ENCODE measurements at regions not wholly inside any gene's neighbourhood (a gene's known extent, or its start where the extent isn't known, plus 50 kb on each side); places are given as distances from the start of the nearest gene placed in this dataset.

GRCh38 chr5:71892641-71893365 lies 173.7 kb downstream of the CARTPT start:
- Mint-ChIP-seq H3K4me3 (no peak overlapping the region), H3K27ac (no peak overlapping the region), H3K4me1 (no peaks in the 10 kb centered on the region), H3K36me3 (peaks cover 6% of the 10 kb centered on the region), H3K9me3 (peaks cover 2 to 8% of the 10 kb centered on the region in 2 donors), H3K27me3 (ENCODE audit: low read depth in 2 of 2) (peaks cover 14 to 17% of the 10 kb centered on the region in 2 donors)
- H3K9me3 ChIP-seq (ENCODE audit: control insufficient read depth, insufficient read depth, low read length): no peaks in the 10 kb centered on the region
- DNase-seq (no peak), ATAC-seq (no peak)
- no peaks in the 10 kb centered on the region for H3K4me1 ChIP-seq (ENCODE audit: control insufficient read depth, insufficient read depth, low read length)
- H3K27ac ChIP-seq (ENCODE audit: low read length): no peak overlapping the region
- no peaks in the 10 kb centered on the region for H3K27me3 ChIP-seq (ENCODE audit: control insufficient read depth, insufficient read depth, low read length)
- WGBS (ENCODE audit: insufficient coverage): 55% methylated on average over 3 of the region's 3 CpGs
- no peak overlapping the region for H3K4me3 ChIP-seq (ENCODE audit: low read length)
- no peaks in the 10 kb centered on the region for H3K36me3 ChIP-seq (ENCODE audit: control insufficient read depth, insufficient read depth, low read length)
- intact Hi-C loops (cut with micrococcal nuclease): no loop called here
- no peak for TF ChIP-seq CTCF (IDR thresholded peaks at IDR 0.05)

- TF ChIP-seq CTCF (IDR thresholded peaks at IDR 0.05): no peak
- no peaks in the 10 kb centered on the region for H3K9me3 ChIP-seq (ENCODE audit: control insufficient read depth, insufficient read depth, low read length)
- no peak overlapping the region for H3K4me3 Mint-ChIP-seq
- peaks cover under 1% of the 10 kb centered on the region for H3K36me3 Mint-ChIP-seq
- intact Hi-C loops (cut with micrococcal nuclease): no loop called here
- no peak for ATAC-seq
- no peaks in the 10 kb centered on the region for H3K4me1 Mint-ChIP-seq
- no peak overlapping the region for H3K27ac Mint-ChIP-seq
- no peak overlapping the region for H3K27ac ChIP-seq (ENCODE audit: low read length)
- no peak overlapping the region for H3K4me3 ChIP-seq (ENCODE audit: low read length)
- H3K27me3 ChIP-seq (ENCODE audit: control insufficient read depth, insufficient read depth, low read length): no peaks in the 10 kb centered on the region
- H3K36me3 ChIP-seq (ENCODE audit: control insufficient read depth, insufficient read depth, low read length): no peaks in the 10 kb centered on the region
- no peaks in the 10 kb centered on the region for H3K4me1 ChIP-seq (ENCODE audit: control insufficient read depth, insufficient read depth, low read length)
- no peak for DNase-seq
- WGBS (ENCODE audit: insufficient coverage): 91% methylated on average over 3 of the region's 3 CpGs
- H3K27me3 Mint-ChIP-seq (ENCODE audit: low read depth in 2 of 2): peaks cover 14 to 17% of the 10 kb centered on the region in 2 donors
- H3K9me3 Mint-ChIP-seq: peaks cover under 1 to 5% of the 10 kb centered on the region in 2 donors
These were observed 174.4 kb downstream of the CARTPT start for GRCh38 chr5:71893451-71893850.

GRCh38 chr5:71894091-71894490 lies 175.0 kb downstream of the CARTPT start:
- no peak overlapping the region for H3K27ac Mint-ChIP-seq
- no peaks in the 10 kb centered on the region for H3K36me3 Mint-ChIP-seq
- H3K4me1 ChIP-seq (ENCODE audit: control insufficient read depth, insufficient read depth, low read length): no peaks in the 10 kb centered on the region
- H3K27me3 Mint-ChIP-seq (ENCODE audit: low read depth in 2 of 2): peaks cover 14 to 17% of the 10 kb centered on the region in 2 donors
- H3K4me1 Mint-ChIP-seq: no peaks in the 10 kb centered on the region
- no peaks in the 10 kb centered on the region for H3K36me3 ChIP-seq (ENCODE audit: control insufficient read depth, insufficient read depth, low read length)
- H3K4me3 Mint-ChIP-seq: no peak overlapping the region
- H3K27ac ChIP-seq (ENCODE audit: low read length): no peak overlapping the region
- peaks cover 0 to 5% of the 10 kb centered on the region in 2 donors for H3K9me3 Mint-ChIP-seq
- H3K4me3 ChIP-seq (ENCODE audit: low read length): no peak overlapping the region
- intact Hi-C loops (cut with micrococcal nuclease): no loop called here
- DNase-seq (no peak), ATAC-seq (no peak)
- no peaks in the 10 kb centered on the region for H3K27me3 ChIP-seq (ENCODE audit: control insufficient read depth, insufficient read depth, low read length)
- H3K9me3 ChIP-seq (ENCODE audit: control insufficient read depth, insufficient read depth, low read length): no peaks in the 10 kb centered on the region
- WGBS (ENCODE audit: insufficient coverage): no CpG with 5 or more reads among the region's 3 CpGs
- TF ChIP-seq CTCF (IDR thresholded peaks at IDR 0.05): no peak

- Histone ChIP-seq H3K27me3 (ENCODE audit: control insufficient read depth, insufficient read depth, low read length) (no peaks in the 10 kb centered on the region), H3K27ac (ENCODE audit: low read length) (no peak overlapping the region), H3K9me3 (ENCODE audit: control insufficient read depth, insufficient read depth, low read length) (no peaks in the 10 kb centered on the region), H3K36me3 (ENCODE audit: control insufficient read depth, insufficient read depth, low read length) (no peaks in the 10 kb centered on the region), H3K4me1 (ENCODE audit: control insufficient read depth, insufficient read depth, low read length) (no peaks in the 10 kb centered on the region), H3K4me3 (ENCODE audit: low read length) (no peak overlapping the region)
- no peaks in the 10 kb centered on the region for H3K4me1 Mint-ChIP-seq
- H3K27me3 Mint-ChIP-seq (ENCODE audit: low read depth in 2 of 2): peaks cover 2 to 5% of the 10 kb centered on the region in 2 donors
- H3K27ac Mint-ChIP-seq: no peak overlapping the region
- intact Hi-C loops (cut with micrococcal nuclease): no loop called here
- H3K36me3 Mint-ChIP-seq: no peaks in the 10 kb centered on the region
- DNase-seq (no peak), ATAC-seq (no peak)
- WGBS (ENCODE audit: insufficient coverage): 78% methylated on average over 1 of the region's 1 CpG
- H3K4me3 Mint-ChIP-seq: no peak overlapping the region
- TF ChIP-seq CTCF (IDR thresholded peaks at IDR 0.05): no peak
- H3K9me3 Mint-ChIP-seq: no peaks in the 10 kb centered on the region
These were observed 176.5 kb downstream of the CARTPT start for GRCh38 chr5:71895546-71895945.
